ENCODE measurements at regions not wholly inside any gene's neighbourhood (a gene's known extent, or its start where the extent isn't known, plus 50 kb on each side); places are given as distances from the start of the nearest gene placed in this dataset.

DNA sequence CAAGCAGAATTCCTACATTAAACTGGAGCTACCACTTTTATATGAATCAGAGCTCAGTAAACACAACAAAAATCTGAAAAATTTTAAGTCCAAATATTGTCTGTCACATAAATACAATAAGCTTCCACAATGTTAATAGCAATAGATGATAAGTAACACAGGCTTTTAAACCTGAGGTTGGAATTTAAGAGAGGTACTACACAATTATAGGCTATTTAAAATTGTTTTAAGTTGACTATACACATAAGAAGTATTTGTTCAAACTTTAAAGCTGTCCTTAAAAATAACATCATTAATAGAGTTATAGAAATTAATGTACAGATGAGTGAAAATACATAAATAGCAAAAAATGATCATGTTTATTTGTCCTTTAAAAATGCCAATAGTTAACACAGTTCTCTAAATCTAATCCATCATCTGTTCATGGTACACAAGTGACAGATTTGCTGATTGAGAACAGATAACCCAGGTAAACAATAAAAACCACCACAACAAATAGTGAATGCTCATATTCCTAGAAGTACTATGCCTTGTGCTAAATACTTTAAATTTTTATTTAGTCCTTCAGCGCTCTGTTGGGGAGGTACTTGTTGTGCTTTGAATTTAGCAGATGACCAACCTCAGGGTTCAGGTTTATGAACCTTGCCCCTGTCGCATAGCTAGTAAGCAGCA lies 382.3 kb upstream of the ID4 start:
- DNase-seq (ENCODE audit: low read depth in 2 of 2): no peak

DNA sequence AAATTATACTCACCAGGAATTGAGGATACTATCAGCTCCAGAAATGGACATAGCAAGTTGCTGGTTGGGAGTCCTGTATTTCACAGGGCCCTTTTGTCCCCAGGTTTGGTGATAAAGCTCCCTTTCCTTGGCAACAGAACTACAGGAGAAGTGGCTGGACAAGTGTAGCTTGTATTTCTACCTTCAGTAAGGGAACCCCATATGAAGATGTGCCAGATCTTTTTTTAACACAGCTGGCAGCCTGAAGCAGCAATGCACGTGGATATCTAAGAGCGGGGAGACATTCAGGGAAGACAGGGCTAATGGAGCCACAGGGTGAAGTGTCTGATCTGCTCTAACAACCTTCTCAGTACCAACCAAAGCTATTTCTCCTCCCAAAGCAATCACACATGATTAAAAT lies 373.9 kb upstream of the ID4 start:
- no peak for DNase-seq (ENCODE audit: low read depth in 2 of 2)

DNA sequence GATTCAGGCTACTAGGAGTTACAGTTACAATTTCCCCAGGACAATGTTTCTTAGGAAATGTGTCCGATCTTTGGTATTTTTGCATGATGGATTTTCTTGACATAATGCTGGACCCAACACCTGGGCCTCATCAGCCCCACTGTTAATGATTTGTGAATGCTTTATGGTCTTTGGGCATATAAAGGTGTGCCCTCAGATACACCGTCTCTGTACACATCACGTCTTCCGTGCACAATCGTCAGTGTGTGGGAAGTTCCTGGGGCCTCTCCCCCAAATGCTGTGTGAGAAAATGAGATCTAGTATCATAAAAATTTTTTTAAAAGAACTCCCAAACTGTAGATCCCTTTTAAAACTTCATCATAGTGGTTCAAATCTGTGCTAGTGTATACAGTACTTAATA lies 373.2 kb upstream of the ID4 start:
- DNase-seq (ENCODE audit: low read depth in 2 of 2): no peak

GRCh38 chr6:19465256-19465655 lies 371.9 kb upstream of the ID4 start:
- DNase-seq (ENCODE audit: low read depth in 2 of 2): no peak

- DNase-seq (ENCODE audit: low read depth in 2 of 2): no peak
These were observed 371.4 kb upstream of the ID4 start for GRCh38 chr6:19465760-19466159.

GRCh38 chr6:19470333-19470732 lies 366.8 kb upstream of the ID4 start:
- DNase-seq (ENCODE audit: low read depth in 2 of 2): no peak

GRCh38 chr6:19472153-19472552 lies 365.0 kb upstream of the ID4 start:
- no peak for DNase-seq (ENCODE audit: low read depth in 2 of 2)

- DNase-seq (ENCODE audit: low read depth in 2 of 2): no peak
These were observed 364.3 kb upstream of the ID4 start for GRCh38 chr6:19472850-19473249.

DNA sequence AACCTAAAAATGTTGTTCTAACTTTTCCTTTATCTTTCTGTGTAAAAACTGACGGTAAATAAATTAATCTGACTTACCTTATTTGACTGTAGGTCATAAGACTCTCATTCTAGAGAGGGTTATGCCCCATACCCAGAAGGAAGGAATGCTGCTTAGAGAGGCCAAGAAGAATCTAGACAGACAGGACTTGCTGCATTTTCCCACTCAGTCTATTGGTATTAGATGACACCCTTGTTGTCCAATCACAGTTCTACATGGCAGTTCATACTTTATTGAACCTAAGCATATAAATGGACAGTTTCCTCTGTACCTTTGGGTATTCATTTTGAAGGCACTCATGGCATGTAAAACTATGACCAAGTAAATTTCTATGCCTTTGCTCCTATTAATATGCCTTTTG lies 359.6 kb upstream of the ID4 start:
- DNase-seq (ENCODE audit: low read depth in 2 of 2): no peak

DNA sequence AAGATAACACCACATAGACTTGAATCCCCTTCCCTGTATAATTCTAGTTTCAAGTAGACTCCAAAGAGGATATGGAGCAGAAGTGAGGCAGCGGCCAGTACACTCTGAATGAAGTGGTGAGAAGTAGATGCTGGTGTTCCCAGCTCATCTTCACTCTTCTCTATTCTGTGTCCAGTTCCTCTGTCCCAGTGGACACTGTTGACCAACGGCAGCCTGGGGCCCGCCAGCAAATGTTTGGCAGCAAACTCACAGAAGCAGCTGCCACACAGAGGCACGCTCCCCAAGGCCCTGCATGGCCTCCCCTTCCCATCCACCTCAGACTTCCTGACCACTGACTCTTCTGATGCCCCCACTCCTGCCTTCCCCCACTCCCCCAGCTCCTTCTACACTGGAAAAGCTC lies 358.9 kb upstream of the ID4 start:
- no peak for DNase-seq (ENCODE audit: low read depth in 2 of 2)

DNA sequence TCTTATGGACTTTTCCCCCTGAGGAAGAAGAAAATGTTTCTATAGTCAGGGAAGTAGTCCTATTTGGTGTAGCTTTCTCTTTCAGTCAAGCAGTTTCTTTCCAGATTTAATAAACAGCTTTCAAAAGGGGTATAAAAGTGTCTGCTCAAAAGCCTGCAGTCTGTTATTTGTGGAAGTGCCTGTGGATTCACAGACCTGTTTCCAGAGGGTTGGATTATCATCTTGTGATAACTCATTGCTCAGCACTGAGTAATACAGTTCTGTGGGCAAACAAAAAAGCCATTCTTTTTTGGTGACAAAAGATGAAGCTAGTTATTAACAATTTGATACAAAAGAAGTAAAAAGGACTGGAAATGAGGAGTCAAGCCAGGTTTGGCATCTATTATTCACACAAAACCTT lies 358.2 kb upstream of the ID4 start:
- no peak for DNase-seq (ENCODE audit: low read depth in 2 of 2)

DNA sequence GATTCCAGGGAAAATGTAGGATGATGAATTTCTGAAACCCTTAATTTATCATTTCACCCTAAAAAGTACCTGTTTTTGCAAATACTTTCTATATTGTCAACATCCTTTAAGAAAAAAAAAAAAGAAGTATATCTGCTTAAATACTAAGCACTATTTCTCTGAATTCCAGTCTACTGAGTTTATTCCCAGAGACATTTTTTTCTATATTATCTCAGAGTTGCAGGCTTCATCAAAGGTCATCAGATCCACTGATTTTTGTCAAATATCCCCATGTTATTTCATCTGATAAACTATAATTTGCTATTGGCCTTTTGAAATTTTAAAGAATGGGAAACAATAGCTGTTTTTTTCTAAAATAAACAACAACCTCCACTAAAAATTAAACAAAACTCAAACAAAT lies 357.6 kb upstream of the ID4 start:
- DNase-seq (ENCODE audit: low read depth in 2 of 2): no peak

DNA sequence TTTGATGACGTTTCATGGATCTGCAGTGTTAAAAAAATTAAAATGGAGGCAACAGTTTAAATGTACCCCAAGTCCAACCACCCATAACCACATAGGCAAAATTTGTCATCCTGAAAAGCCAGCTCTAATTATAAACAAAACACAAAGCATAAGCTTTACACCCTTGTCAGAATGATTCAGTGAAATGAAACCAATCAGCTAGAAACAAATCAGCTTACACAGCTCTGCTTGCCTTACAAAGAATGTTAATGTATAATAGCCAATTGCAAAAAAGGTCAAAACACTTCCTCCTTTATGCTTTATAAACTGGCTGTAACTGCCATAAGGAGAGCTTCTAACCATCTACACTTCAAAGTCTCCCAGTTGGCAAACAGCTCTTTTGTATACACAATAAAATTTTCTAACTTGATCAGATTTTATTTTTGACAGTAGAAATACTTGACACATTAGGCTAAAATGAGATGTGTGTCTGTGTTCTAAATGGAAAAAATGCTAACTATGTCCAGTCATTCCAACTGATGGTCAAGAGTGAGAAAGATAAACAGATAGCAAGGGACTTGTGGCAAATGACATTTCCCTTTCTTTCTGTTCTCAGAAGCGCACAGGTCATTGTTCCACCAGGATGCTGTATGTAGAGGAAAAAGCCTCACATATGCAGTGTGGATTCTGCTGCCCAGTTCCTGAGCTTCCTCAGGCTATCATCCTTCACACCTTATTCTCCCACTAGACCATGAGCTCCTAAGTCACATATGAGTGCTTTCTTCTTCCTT lies 344.3 kb upstream of the ID4 start:
- no peak for DNase-seq (ENCODE audit: low read depth in 2 of 2)

DNA sequence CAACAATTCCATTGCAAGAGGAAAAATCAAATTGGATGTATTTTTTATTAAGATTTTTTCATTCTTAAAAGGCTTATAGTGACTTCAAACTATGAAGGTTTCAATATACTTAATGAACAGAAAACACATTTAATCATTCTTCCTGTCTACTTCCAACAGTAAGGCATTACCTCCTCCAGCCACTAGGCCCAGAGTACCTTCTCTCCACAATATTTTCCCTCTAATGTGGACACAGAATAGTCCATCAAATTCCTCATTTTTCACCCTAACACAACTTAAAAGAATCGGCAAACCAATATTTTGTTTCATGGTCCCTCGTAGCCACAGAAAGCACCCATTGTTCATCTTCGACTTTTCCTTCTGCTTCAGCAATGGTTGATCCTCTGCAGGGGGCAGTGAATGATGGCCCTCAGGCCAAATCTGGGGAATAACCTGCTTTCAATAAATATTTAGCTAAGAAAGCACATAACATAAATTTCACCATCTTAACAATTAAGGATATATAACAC lies 335.4 kb upstream of the ID4 start:
- no peak for DNase-seq (ENCODE audit: low read depth in 2 of 2)

DNA sequence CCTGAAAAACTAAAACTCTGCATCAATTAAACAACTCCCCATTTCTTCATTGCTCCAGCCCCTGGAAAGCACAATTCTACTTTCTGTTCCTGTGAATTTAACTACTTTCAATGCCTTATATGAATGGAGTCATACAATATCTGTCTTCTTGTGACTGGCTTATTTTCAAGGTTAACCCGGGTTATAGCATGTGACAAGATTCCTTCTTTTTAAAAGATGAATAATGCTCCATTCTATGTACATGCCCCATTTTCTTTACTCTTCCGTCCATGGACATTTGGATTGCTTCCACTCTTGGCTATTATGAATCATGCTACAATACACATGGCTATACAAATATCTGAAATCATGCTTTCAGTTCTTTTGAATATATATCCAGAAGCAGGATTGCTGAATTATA lies 334.9 kb upstream of the ID4 start:
- no peak for DNase-seq (ENCODE audit: low read depth in 2 of 2)

DNA sequence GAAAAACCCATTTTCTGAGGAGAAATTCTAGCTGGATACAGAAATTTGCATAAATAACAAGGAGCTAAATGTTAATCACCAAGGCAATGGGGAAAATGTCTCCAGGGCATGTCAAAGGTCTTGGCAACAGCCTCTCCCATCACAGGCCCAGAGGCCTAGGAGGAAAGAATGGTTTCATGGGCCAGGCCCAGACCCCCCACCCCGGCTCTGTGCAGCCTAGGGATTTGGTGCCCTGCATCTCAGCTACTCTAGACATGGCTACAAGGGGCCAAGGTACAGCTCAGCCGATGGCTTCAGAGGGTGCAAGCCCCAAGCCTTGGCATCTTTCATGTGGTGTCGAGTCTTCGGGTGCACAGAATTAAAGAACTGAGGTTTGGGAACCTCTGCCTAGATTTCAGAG lies 321.2 kb upstream of the ID4 start:
- DNase-seq (ENCODE audit: low read depth in 2 of 2): no peak

DNA sequence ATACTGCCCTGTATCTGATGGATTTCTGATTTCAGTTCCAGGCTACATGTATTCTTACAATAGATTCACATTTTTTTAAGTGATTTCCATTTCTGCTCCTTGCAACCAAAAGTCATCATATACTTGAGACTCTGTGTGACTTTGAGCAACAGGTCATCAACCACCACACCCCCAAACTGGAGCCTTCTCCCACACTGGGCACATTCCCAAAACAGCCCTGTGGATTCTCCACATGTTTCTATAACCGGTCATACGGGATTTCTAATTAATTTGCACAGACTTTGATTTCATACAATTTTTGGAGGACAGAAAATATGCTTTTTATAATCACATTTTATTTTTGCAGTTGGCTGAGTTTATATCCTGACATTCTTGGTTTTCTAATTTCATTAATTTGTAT lies 317.2 kb upstream of the ID4 start:
- DNase-seq (ENCODE audit: low read depth in 2 of 2): no peak

GRCh38 chr6:19524366-19525186 lies 312.6 kb upstream of the ID4 start:
- DNase-seq (ENCODE audit: low read depth in 2 of 2): no peak

- no peak for DNase-seq (ENCODE audit: low read depth in 2 of 2)
These were observed 311.5 kb upstream of the ID4 start for GRCh38 chr6:19525673-19526072.

- DNase-seq (ENCODE audit: low read depth in 2 of 2): no peak
These were observed 307.0 kb upstream of the ID4 start for GRCh38 chr6:19530188-19530587.

GRCh38 chr6:19535351-19535750 lies 301.8 kb upstream of the ID4 start:
- no peak for DNase-seq (ENCODE audit: low read depth in 2 of 2)

DNA sequence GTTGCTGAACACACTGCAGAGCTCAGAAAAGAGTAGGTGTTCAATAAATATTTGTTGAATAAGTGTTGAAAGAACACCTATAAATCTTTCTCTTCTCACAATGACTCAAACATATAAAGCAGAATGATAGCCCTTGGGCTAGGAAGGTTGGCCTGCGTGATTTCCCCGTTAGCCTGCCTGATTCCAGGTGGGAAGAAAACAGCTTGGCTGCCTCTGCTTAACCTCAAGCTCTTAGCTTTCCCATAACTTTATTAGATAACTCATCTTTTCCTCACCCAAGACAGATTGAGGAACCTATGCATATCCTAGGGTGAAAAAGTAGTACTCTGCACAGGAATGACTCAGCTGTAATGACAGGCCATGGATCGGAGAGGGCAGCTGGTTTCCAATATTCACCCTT lies 300.3 kb upstream of the ID4 start:
- no peak for DNase-seq (ENCODE audit: low read depth in 2 of 2)

DNA sequence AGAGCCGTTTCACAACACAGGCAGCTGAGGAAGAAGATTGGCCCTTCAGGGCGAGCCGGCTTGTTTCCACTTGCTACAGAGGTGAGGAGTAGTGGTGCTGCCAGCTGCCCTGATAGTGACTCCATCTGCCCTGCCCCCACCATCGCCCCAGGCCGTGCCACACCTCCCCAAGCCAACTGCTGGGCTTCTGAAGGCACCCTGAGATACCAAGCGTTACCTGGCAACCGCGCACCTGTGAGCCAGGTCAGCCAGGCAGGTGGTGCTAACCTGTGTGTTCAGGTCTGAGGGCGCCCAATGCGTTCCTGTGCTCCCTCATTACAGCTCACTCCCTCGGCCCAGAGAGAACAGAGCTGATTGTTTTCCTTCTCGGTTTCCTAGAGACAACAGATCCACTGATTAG lies 299.1 kb upstream of the ID4 start:
- no peak for DNase-seq (ENCODE audit: low read depth in 2 of 2)

All from stimulated activated CD8-positive, alpha-beta memory T cell treated with anti-CD3 and anti-CD28 coated beads, Interleukin-2, amount 100 ng/mL, for 48 hours (primary cell).